ENCODE measurements at regions not wholly inside any gene's neighbourhood (a gene's known extent, or its start where the extent isn't known, plus 50 kb on each side); places are given as distances from the start of the nearest gene placed in this dataset.

DNA sequence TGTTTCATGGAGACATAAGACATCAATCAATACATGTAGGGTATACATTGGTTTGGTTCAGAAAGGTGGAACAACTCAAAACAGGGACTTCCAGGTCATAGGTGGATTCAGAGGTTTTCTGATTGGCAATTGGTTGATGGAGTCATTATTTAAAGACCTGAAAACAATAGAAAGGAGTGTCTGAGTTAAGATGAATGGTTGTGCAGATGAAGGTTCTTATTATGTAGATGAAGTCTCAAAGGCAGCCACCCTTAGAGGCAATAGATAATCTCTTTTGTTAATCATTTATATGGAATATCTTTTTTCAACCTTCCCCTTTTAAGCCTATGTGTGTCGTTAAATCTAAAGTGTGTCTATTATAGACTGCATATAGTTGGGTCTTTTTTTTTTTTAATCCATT lies 67.8 kb upstream of the LYPLAL1 start:
- no peak overlapping the region for H3K4me3 Mint-ChIP-seq
- H3K9me3 Mint-ChIP-seq, result peaks cover 30% of the 10 kb centered on the region
- H3K4me1 Mint-ChIP-seq, result no peaks in the 10 kb centered on the region
- no peak overlapping the region for H3K27ac Mint-ChIP-seq
- H3K27me3 Mint-ChIP-seq (ENCODE audit: low read depth), result no peaks in the 10 kb centered on the region
- no peaks in the 10 kb centered on the region for H3K36me3 Mint-ChIP-seq (ENCODE audit: low read depth)
- no peak for TF ChIP-seq CTCF (IDR thresholded peaks at IDR 0.05; ENCODE audit: unreplicated experiment in 3 of 3)

- H3K27ac Mint-ChIP-seq, result no peak overlapping the region
- H3K36me3 Mint-ChIP-seq (ENCODE audit: low read depth), result peaks cover 4% of the 10 kb centered on the region
- H3K4me1 Mint-ChIP-seq, result no peaks in the 10 kb centered on the region
- no peaks in the 10 kb centered on the region for H3K27me3 Mint-ChIP-seq (ENCODE audit: low read depth)
- no peak for TF ChIP-seq CTCF (IDR thresholded peaks at IDR 0.05; ENCODE audit: unreplicated experiment in 3 of 3)
- no peak overlapping the region for H3K4me3 Mint-ChIP-seq
- H3K9me3 Mint-ChIP-seq, result peaks cover 52% of the 10 kb centered on the region
These were observed 64.2 kb upstream of the LYPLAL1 start for GRCh38 chr1:219109424-219110018.

GRCh38 chr1:219113261-219113660 lies 60.4 kb upstream of the LYPLAL1 start:
- no peak overlapping the region for H3K27ac Mint-ChIP-seq
- no peak for TF ChIP-seq CTCF (IDR thresholded peaks at IDR 0.05; ENCODE audit: unreplicated experiment in 3 of 3)
- no peak overlapping the region for H3K4me3 Mint-ChIP-seq
- peaks cover 4% of the 10 kb centered on the region for H3K36me3 Mint-ChIP-seq (ENCODE audit: low read depth)
- H3K4me1 Mint-ChIP-seq, result no peaks in the 10 kb centered on the region
- H3K9me3 Mint-ChIP-seq, result peaks cover 54% of the 10 kb centered on the region
- H3K27me3 Mint-ChIP-seq (ENCODE audit: low read depth), result no peaks in the 10 kb centered on the region

DNA sequence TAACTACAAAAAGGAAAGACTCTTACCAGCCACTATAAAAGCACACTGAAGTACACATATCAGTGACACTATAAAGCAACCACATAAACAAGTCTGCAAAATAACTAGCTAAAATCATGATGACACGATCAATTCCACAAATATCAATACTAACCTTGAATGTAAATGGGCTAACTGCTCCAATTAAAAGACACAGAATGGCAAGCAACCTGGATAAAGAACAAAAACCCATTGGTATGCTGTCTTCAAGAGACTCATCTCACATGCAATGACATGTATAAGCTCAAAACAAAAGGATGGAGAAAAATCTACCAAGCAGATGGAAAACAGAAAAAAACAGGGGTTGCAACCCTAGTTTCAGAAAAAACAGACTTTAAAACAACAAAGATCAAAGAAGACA lies 59.7 kb upstream of the LYPLAL1 start:
- Mint-ChIP-seq H3K27ac (no peak overlapping the region), H3K9me3 (peaks cover 48% of the 10 kb centered on the region), H3K4me3 (no peak overlapping the region), H3K4me1 (no peaks in the 10 kb centered on the region), H3K36me3 (ENCODE audit: low read depth) (peaks cover 4% of the 10 kb centered on the region), H3K27me3 (ENCODE audit: low read depth) (no peaks in the 10 kb centered on the region)
- no peak for TF ChIP-seq CTCF (IDR thresholded peaks at IDR 0.05; ENCODE audit: unreplicated experiment in 3 of 3)

DNA sequence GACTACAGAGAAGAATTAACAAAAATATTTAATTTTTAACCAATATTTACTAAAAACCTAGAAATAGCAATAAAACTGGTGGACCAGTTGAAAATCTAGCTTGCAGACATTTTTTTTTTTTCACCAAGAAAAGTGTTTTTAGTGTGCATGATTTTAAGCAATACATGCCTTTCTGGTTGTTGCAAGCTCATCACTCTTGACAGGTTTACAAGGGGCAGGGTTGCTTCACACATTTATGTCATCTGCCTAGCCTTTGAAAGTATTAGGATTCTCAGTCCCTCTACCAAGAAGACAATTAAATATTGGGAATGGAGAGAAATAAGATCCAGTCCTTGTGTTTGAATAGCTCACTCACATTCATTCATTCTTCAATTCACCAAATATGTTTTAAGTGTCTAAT lies 53.8 kb upstream of the LYPLAL1 start:
- Mint-ChIP-seq H3K4me1 (peaks cover 35% of the 10 kb centered on the region), H3K27me3 (ENCODE audit: low read depth) (no peaks in the 10 kb centered on the region), H3K36me3 (ENCODE audit: low read depth) (no peaks in the 10 kb centered on the region), H3K27ac (peak overlapping the region; percentile 49 to 94 (median 88)), H3K4me3 (no peak overlapping the region), H3K9me3 (peaks cover 14% of the 10 kb centered on the region)
- no peak for TF ChIP-seq CTCF (IDR thresholded peaks at IDR 0.05; ENCODE audit: unreplicated experiment in 3 of 3)

Measured in nephron (organoid).